Astrocyte (in vitro differentiated cells and primary cell): ENCODE measurements at regions not wholly inside any gene's neighbourhood (a gene's known extent, or its start where the extent isn't known, plus 50 kb on each side); places are given as distances from the start of the nearest gene placed in this dataset.
"Not testable (repeated sequence)": the region's sequence is repeated elsewhere in the genome, so short reads cannot be mapped to it uniquely, and the experiment has no call there.

ENCODE experiments used
- EZH2 ChIP-seq: IDR thresholded peaks from 2 replicates; pipeline ENCODE4 v1.6.1; 2012; ENCODE audit warnings: mild to moderate bottlenecking, low read length, inconsistent platforms; ENCODE audit not compliant: insufficient read depth
- TF ChIP-seq, protein P1 (sequence below): IDR thresholded peaks from 2 replicates; pipeline ENCODE4 v1.5.1; 2011; ENCODE audit warnings: low read depth, mild to moderate bottlenecking, inconsistent platforms, low read length, moderate library complexity; ENCODE audit not compliant: insufficient read depth

GRCh38 chr2:131830242-131830945 lies 302.7 kb downstream of the CCDC74A start:
- TF ChIP-seq, protein P1, sequence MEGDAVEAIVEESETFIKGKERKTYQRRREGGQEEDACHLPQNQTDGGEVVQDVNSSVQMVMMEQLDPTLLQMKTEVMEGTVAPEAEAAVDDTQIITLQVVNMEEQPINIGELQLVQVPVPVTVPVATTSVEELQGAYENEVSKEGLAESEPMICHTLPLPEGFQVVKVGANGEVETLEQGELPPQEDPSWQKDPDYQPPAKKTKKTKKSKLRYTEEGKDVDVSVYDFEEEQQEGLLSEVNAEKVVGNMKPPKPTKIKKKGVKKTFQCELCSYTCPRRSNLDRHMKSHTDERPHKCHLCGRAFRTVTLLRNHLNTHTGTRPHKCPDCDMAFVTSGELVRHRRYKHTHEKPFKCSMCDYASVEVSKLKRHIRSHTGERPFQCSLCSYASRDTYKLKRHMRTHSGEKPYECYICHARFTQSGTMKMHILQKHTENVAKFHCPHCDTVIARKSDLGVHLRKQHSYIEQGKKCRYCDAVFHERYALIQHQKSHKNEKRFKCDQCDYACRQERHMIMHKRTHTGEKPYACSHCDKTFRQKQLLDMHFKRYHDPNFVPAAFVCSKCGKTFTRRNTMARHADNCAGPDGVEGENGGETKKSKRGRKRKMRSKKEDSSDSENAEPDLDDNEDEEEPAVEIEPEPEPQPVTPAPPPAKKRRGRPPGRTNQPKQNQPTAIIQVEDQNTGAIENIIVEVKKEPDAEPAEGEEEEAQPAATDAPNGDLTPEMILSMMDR: not testable (repeated sequence)
- not testable (repeated sequence) for TF ChIP-seq EZH2
